Lower lobe of right lung (tissue), 2 donors: ENCODE measurements at regions not wholly inside any gene's neighbourhood (a gene's known extent, or its start where the extent isn't known, plus 50 kb on each side); places are given as distances from the start of the nearest gene placed in this dataset.

Experiments used
- ATAC-seq, 2 donors: fragments of 200-7000 bp; cut with Tn5 transposase; one replicate each; pipeline ENCODE4 v1.9.1; 2020 to 2022; ENCODE audit warnings: mild to moderate bottlenecking in 2 of 2, moderate library complexity in 2 of 2
- DNase-seq: peaks from one replicate; pipeline ENCODE4 v3.0.0-alpha.2; 2020
- H3K27ac ChIP-seq: fragments of 200-600 bp; one replicate; pipeline ENCODE4 v1.8.0; 2022
- H3K27me3 ChIP-seq: fragments of 200-600 bp; one replicate; pipeline ENCODE4 v1.8.0; 2022; ENCODE audit warnings: low read depth
- H3K36me3 ChIP-seq: fragments of 200-600 bp; one replicate; pipeline ENCODE4 v1.8.0; 2022; ENCODE audit warnings: mild to moderate bottlenecking
- H3K4me1 ChIP-seq: fragments of 200-600 bp; one replicate; pipeline ENCODE4 v1.8.0; 2022
- H3K4me3 ChIP-seq: fragments of 200-600 bp; one replicate; pipeline ENCODE4 v1.8.0; 2022; ENCODE audit warnings: mild to moderate bottlenecking
- H3K9me3 ChIP-seq: fragments of 200-600 bp; one replicate; pipeline ENCODE4 v1.8.0; 2022
- intact Hi-C: fragments of 100-400 bp; cut with DNase I; formaldehyde crosslinking; loops from one replicate; pipeline ENCODE4 v1.11.0; 2022
- TF ChIP-seq, protein P1 (sequence below): fragments of 200-600 bp; IDR thresholded peaks from one replicate; pipeline ENCODE4 v1.8.0; 2022; ENCODE audit warnings: antibody characterized with exemption, mild to moderate bottlenecking
- donor health status: DM: no; HTN: yes; CAD: no; lungs with severe emphysema.

- Histone ChIP-seq H3K4me1 (peaks cover 5% of the 10 kb centered on the region), H3K27ac (no peak overlapping the region), H3K4me3 (peak overlapping the region; percentile 39), H3K36me3 (no peaks in the 10 kb centered on the region), H3K27me3 (peaks cover 24% of the 10 kb centered on the region), H3K9me3 (no peaks in the 10 kb centered on the region)
- intact Hi-C loops = loop anchor here (10.0 kb wide), 1 partner anchor 279 kb away; no protein-coding TSS in a partner anchor
- TF ChIP-seq, protein P1, sequence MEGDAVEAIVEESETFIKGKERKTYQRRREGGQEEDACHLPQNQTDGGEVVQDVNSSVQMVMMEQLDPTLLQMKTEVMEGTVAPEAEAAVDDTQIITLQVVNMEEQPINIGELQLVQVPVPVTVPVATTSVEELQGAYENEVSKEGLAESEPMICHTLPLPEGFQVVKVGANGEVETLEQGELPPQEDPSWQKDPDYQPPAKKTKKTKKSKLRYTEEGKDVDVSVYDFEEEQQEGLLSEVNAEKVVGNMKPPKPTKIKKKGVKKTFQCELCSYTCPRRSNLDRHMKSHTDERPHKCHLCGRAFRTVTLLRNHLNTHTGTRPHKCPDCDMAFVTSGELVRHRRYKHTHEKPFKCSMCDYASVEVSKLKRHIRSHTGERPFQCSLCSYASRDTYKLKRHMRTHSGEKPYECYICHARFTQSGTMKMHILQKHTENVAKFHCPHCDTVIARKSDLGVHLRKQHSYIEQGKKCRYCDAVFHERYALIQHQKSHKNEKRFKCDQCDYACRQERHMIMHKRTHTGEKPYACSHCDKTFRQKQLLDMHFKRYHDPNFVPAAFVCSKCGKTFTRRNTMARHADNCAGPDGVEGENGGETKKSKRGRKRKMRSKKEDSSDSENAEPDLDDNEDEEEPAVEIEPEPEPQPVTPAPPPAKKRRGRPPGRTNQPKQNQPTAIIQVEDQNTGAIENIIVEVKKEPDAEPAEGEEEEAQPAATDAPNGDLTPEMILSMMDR = no peak
- peak in 1 of 2 donors; percentile 31 for ATAC-seq
- no peak for DNase-seq
Observed at GRCh38 chr15:31483053-31483985, 156.7 kb downstream of the KLF13 start.

DNA sequence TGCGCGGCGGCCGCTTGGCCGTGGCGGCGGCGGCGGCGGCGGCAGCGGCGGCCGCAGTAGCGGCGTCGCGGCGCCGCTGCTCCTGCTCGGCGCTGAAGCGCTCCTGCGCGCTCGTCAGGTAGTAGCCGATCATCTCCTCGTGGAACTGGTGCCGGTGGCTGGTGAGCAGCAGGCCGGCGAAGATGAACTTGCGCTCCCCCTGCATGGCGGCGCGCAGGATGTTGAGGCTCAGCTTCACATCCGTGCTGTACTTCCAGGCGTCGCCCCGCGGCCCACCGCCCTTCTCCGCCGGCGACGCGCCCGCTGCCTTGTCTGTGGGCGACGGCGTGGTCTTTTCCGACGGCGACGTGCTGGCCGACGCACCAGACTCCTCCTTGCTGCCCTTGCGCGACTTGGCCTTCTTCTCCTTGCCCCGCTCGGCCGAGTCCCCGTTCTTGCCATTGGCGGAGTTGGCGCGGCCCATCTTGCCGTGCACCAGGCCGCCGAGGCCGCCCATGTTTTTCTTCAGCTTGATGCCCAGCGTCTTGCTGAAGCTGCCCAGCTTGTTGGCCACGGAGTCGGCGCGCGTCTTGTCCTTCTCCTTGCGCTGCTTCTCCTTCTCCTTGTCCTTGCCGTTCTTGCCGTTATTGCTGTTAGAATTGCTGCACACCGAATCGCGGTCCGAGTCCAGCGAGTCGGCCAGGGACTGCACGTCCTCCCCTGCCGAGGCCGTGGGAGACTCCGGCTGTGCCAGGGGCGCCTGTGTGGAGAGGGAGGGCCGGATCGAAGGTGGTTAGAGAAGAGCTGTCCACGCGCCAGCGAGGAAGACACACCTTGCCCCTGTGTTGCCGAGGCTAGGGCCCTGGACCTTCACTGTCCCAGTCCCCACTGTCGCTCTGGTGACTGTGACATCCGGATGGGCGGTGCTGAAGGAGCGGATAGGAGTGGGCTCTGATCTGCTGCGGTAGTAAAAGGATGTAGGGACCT, 157.6 kb downstream of the KLF13 start:
- Histone ChIP-seq H3K4me3 (no peak overlapping the region), H3K27me3 (peaks cover 24% of the 10 kb centered on the region)
- no peak for DNase-seq

DNA sequence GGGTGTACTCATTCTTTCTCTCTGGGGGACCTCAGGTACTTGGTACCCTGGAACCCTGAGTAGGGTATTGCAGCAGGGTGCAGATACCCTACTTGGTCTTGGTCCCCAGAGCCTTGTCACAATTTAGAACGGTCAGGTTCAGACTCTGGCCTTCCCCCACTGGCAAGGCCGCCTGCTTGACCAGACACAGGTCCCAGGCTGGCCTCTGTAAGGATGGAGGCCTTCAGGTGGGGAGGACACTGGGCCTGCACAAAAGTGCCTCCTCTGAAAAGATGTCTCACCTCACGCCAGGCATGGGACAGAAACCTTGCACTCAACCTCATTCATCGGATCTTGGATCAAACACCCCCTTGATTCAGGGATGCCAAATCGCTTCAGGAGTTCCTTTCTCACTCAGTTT, 158.4 kb downstream of the KLF13 start:
- Histone ChIP-seq H3K4me1 (peaks cover 21% of the 10 kb centered on the region), H3K4me3 (no peak overlapping the region), H3K9me3 (no peaks in the 10 kb centered on the region), H3K27me3 (peaks cover 24% of the 10 kb centered on the region), H3K36me3 (no peaks in the 10 kb centered on the region), H3K27ac (no peak overlapping the region)
- intact Hi-C loops = loop anchor here (10.0 kb wide), 1 partner anchor 280 kb away; no protein-coding TSS in a partner anchor
- no peak for DNase-seq
- no peak for ATAC-seq
- TF ChIP-seq, protein P1 = no peak

More for the DNA sequence above, 157.6 kb downstream of the KLF13 start:
- intact Hi-C loops = loop anchor here (10.0 kb wide), 1 partner anchor 279 kb away; no protein-coding TSS in a partner anchor
- Histone ChIP-seq H3K9me3 (no peaks in the 10 kb centered on the region), H3K27ac (no peak overlapping the region), H3K36me3 (no peaks in the 10 kb centered on the region), H3K4me1 (peaks cover 14% of the 10 kb centered on the region)
- TF ChIP-seq, protein P1 = no peak
- no peak for ATAC-seq

DNA sequence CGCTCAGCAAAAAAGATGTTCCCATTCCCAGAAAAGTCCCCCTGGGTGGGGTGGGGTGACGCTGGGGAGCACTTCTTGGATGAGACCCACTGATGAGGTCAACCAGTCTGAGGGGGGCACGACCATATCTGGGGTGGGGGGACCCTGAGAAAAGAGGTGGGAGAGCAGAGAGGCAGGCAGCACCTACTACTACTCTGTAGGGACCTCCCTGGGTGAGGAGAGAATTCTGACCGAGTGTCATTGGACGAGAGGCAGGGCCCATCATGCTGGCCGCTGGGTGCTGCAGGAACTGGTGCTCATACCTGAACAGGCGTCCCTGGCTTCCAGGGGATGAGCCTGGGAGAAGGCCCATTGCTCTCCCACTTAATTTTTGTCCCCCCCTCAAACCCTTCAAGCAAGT, 158.8 kb downstream of the KLF13 start:
- intact Hi-C loops = loop anchor here (10.0 kb wide), 1 partner anchor 281 kb away; no protein-coding TSS in a partner anchor
- H3K27me3 ChIP-seq = peaks cover 24% of the 10 kb centered on the region

More for the DNA sequence above, 158.8 kb downstream of the KLF13 start:
- ATAC-seq (no peak), DNase-seq (no peak)
- Histone ChIP-seq H3K4me1 (peaks cover 25% of the 10 kb centered on the region), H3K9me3 (no peaks in the 10 kb centered on the region), H3K4me3 (no peak overlapping the region), H3K27ac (no peak overlapping the region), H3K36me3 (no peaks in the 10 kb centered on the region)
- TF ChIP-seq, protein P1 = no peak
